ENCODE measurements at regions not wholly inside any gene's neighbourhood (a gene's known extent, or its start where the extent isn't known, plus 50 kb on each side); places are given as distances from the start of the nearest gene placed in this dataset.

GRCh38 chr13:106400289-106400688, 135.2 kb downstream of the EFNB2 start:
- H3K27me3 ChIP-seq (ENCODE audit: low read depth, low read length), result no peaks in the 10 kb centered on the region
- TF ChIP-seq CTCF (IDR thresholded peaks at IDR 0.05; ENCODE audit: low read depth, low read length), result no peak
- TF ChIP-seq EZH2phosphoT487 (IDR thresholded peaks at IDR 0.05; ENCODE audit: low read depth), result no peak
- no peak overlapping the region for H2AFZ ChIP-seq (ENCODE audit: low read depth, low read length)
- no peak overlapping the region for H3K4me2 ChIP-seq (ENCODE audit: low read length)
- no peak overlapping the region for H3K27ac ChIP-seq (ENCODE audit: low read length)
- H3K79me2 ChIP-seq (ENCODE audit: low read length), result no peaks in the 10 kb centered on the region
- no peaks in the 10 kb centered on the region for H3K9me3 ChIP-seq (ENCODE audit: insufficient read depth, low read length)
- H3K4me1 ChIP-seq (ENCODE audit: low read length), result no peaks in the 10 kb centered on the region
- H3K36me3 ChIP-seq (replicated peaks; ENCODE audit: low read depth, low read length), result no peaks in the 10 kb centered on the region
- no peaks in the 10 kb centered on the region for H4K20me1 ChIP-seq (ENCODE audit: insufficient read depth, low read length)
- no peak overlapping the region for H3K4me3 ChIP-seq (ENCODE audit: low read length)
- no peak overlapping the region for H3K9ac ChIP-seq (ENCODE audit: low read length)

- TF ChIP-seq CTCF (IDR thresholded peaks at IDR 0.05; ENCODE audit: low read depth, low read length) (no peak), EZH2phosphoT487 (IDR thresholded peaks at IDR 0.05; ENCODE audit: low read depth) (no peak)
- no peak overlapping the region for H3K9ac ChIP-seq (ENCODE audit: low read length)
- H3K4me1 ChIP-seq (ENCODE audit: low read length), result no peaks in the 10 kb centered on the region
- H2AFZ ChIP-seq (ENCODE audit: low read depth, low read length), result no peak overlapping the region
- H3K79me2 ChIP-seq (ENCODE audit: low read length), result no peaks in the 10 kb centered on the region
- H4K20me1 ChIP-seq (ENCODE audit: insufficient read depth, low read length), result no peaks in the 10 kb centered on the region
- H3K4me3 ChIP-seq (ENCODE audit: low read length), result no peak overlapping the region
- no peak overlapping the region for H3K4me2 ChIP-seq (ENCODE audit: low read length)
- H3K9me3 ChIP-seq (ENCODE audit: insufficient read depth, low read length), result no peaks in the 10 kb centered on the region
- no peak overlapping the region for H3K27ac ChIP-seq (ENCODE audit: low read length)
- no peaks in the 10 kb centered on the region for H3K27me3 ChIP-seq (ENCODE audit: low read depth, low read length)
- no peaks in the 10 kb centered on the region for H3K36me3 ChIP-seq (replicated peaks; ENCODE audit: low read depth, low read length)
Observed at GRCh38 chr13:106398289-106398688, 137.2 kb downstream of the EFNB2 start.

DNA sequence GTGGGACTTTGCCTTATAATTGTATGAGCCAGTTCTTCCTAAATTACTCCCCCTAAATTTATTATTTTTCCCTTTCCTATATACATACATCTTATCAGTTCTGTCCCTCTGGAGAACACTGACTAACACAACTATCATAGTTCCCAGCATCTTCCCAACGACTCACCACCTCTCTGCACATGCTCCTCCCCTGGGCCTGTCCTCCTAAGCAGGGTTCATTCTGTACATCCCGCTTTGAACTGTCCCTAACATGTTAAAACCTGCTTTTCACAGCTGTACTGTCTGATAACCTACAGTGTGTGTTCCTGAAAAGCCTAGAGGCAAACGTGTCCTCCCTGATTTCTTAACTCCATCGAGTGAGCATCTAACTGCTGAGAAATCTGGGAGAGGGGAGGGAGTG, 141.7 kb downstream of the EFNB2 start:
- Histone ChIP-seq H3K36me3 (replicated peaks; ENCODE audit: low read depth, low read length) (no peaks in the 10 kb centered on the region), H3K9me3 (ENCODE audit: insufficient read depth, low read length) (no peaks in the 10 kb centered on the region), H3K27ac (ENCODE audit: low read length) (no peak overlapping the region), H3K4me2 (ENCODE audit: low read length) (no peak overlapping the region), H3K4me3 (ENCODE audit: low read length) (no peak overlapping the region), H3K27me3 (ENCODE audit: low read depth, low read length) (no peaks in the 10 kb centered on the region), H2AFZ (ENCODE audit: low read depth, low read length) (no peak overlapping the region), H4K20me1 (ENCODE audit: insufficient read depth, low read length) (no peaks in the 10 kb centered on the region), H3K9ac (ENCODE audit: low read length) (no peak overlapping the region), H3K4me1 (ENCODE audit: low read length) (no peaks in the 10 kb centered on the region), H3K79me2 (ENCODE audit: low read length) (no peaks in the 10 kb centered on the region)
- TF ChIP-seq CTCF (IDR thresholded peaks at IDR 0.05; ENCODE audit: low read depth, low read length) (no peak), EZH2phosphoT487 (IDR thresholded peaks at IDR 0.05; ENCODE audit: low read depth) (no peak)

DNA sequence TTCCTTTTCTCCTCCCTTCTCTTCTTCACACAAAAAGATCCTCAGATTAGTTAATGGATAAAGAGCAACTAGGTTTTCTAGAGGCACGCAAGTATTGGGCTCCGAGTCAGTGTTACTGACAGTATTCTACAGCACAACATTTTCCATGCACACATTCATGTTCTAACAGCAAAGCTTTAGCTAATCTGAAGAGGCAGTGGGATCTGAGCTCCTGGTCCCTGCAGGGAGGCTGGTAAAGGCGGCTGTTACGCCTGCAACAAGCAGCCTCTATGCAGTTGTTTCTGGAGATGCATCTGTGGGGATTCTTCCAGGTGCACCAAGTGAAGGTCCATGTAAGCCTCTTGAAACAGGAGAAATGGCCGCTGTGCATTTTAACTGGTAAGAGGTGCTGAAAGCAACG, 143.8 kb downstream of the EFNB2 start:
- H3K4me2 ChIP-seq (ENCODE audit: low read length), result no peak overlapping the region
- no peaks in the 10 kb centered on the region for H3K27me3 ChIP-seq (ENCODE audit: low read depth, low read length)
- H2AFZ ChIP-seq (ENCODE audit: low read depth, low read length), result no peak overlapping the region
- TF ChIP-seq CTCF (IDR thresholded peaks at IDR 0.05; ENCODE audit: low read depth, low read length) (no peak), EZH2phosphoT487 (IDR thresholded peaks at IDR 0.05; ENCODE audit: low read depth) (no peak)
- H3K36me3 ChIP-seq (replicated peaks; ENCODE audit: low read depth, low read length), result no peaks in the 10 kb centered on the region
- no peaks in the 10 kb centered on the region for H3K4me1 ChIP-seq (ENCODE audit: low read length)
- H3K27ac ChIP-seq (ENCODE audit: low read length), result no peak overlapping the region
- H3K9me3 ChIP-seq (ENCODE audit: insufficient read depth, low read length), result no peaks in the 10 kb centered on the region
- H3K79me2 ChIP-seq (ENCODE audit: low read length), result no peaks in the 10 kb centered on the region
- H3K4me3 ChIP-seq (ENCODE audit: low read length), result no peak overlapping the region
- H3K9ac ChIP-seq (ENCODE audit: low read length), result no peak overlapping the region
- H4K20me1 ChIP-seq (ENCODE audit: insufficient read depth, low read length), result no peaks in the 10 kb centered on the region

All from OCI-LY3 (cell line).